ENCODE measurements at regions not wholly inside any gene's neighbourhood (a gene's known extent, or its start where the extent isn't known, plus 50 kb on each side); places are given as distances from the start of the nearest gene placed in this dataset.

- WGBS, 2 donors = 93 to 94% methylated on average over 6 of the region's 6 CpGs
- H3K36me3 ChIP-seq = no peaks in the 10 kb centered on the region
- no peaks in the 10 kb centered on the region for H3K27me3 ChIP-seq
Measured at GRCh38 chr4:136769717-136770116, 762.6 kb downstream of the PCDH18 start.

GRCh38 chr4:136768925-136769275, 763.4 kb downstream of the PCDH18 start:
- Histone ChIP-seq H3K27ac (no peak overlapping the region), H3K27me3 (no peaks in the 10 kb centered on the region), H3K9me3 (no peaks in the 10 kb centered on the region), H3K4me1 (no peaks in the 10 kb centered on the region), H3K4me3 (replicated peaks in 1 of 3) (no peak overlapping the region), H3K36me3 (no peaks in the 10 kb centered on the region)
- intact Hi-C loops (cut with DNase I) = no loop called here
- no peak for TF ChIP-seq CTCF (IDR thresholded peaks at IDR 0.05)
- TF ChIP-seq POLR2A (IDR thresholded peaks at IDR 0.05) = no peak
- no peak for DNase-seq
- 13% methylated on average over 1 of the region's 1 CpG for WGBS, 2 donors

More at GRCh38 chr4:136769717-136770116, 762.6 kb downstream of the PCDH18 start:
- intact Hi-C loops (cut with DNase I) = no loop called here
- Histone ChIP-seq H3K4me1 (no peaks in the 10 kb centered on the region), H3K9me3 (no peaks in the 10 kb centered on the region), H3K27ac (no peak overlapping the region), H3K4me3 (replicated peaks in 1 of 3) (no peak overlapping the region)
- DNase-seq = no peak
- TF ChIP-seq POLR2A (IDR thresholded peaks at IDR 0.05) (no peak), CTCF (IDR thresholded peaks at IDR 0.05) (no peak)

- DNase-seq = no peak
- H3K4me1 ChIP-seq = no peaks in the 10 kb centered on the region
- WGBS, 2 donors = 77 to 78% methylated on average over 3 of the region's 3 CpGs
- H3K27ac ChIP-seq = no peak overlapping the region
- H3K9me3 ChIP-seq = no peaks in the 10 kb centered on the region
- H3K4me3 ChIP-seq (replicated peaks in 1 of 3) = no peak overlapping the region
- intact Hi-C loops (cut with DNase I) = no loop called here
- no peaks in the 10 kb centered on the region for H3K27me3 ChIP-seq
- TF ChIP-seq CTCF (IDR thresholded peaks at IDR 0.05) = no peak
- TF ChIP-seq POLR2A (IDR thresholded peaks at IDR 0.05) = no peak
- no peaks in the 10 kb centered on the region for H3K36me3 ChIP-seq
Measured at GRCh38 chr4:136768213-136768924, 763.9 kb downstream of the PCDH18 start.

- no peak for TF ChIP-seq POLR2A (IDR thresholded peaks at IDR 0.05)
- TF ChIP-seq CTCF (IDR thresholded peaks at IDR 0.05) = no peak
- Histone ChIP-seq H3K4me1 (no peaks in the 10 kb centered on the region), H3K36me3 (no peaks in the 10 kb centered on the region), H3K27ac (no peak overlapping the region), H3K27me3 (no peaks in the 10 kb centered on the region), H3K4me3 (replicated peaks in 1 of 3) (no peak overlapping the region), H3K9me3 (no peaks in the 10 kb centered on the region)
- no peak for DNase-seq
- 52 to 56% methylated on average over 3 of the region's 3 CpGs for WGBS, 2 donors
- intact Hi-C loops (cut with DNase I) = no loop called here
Measured at GRCh38 chr4:136763919-136764318, 768.4 kb downstream of the PCDH18 start.

- DNase-seq = no peak
Measured at GRCh38 chr4:136755531-136755916, 776.8 kb downstream of the PCDH18 start.

More at GRCh38 chr4:136755531-136755916, 776.8 kb downstream of the PCDH18 start:
- no peaks in the 10 kb centered on the region for H3K4me1 ChIP-seq
- TF ChIP-seq POLR2A (IDR thresholded peaks at IDR 0.05) = no peak
- no peak for TF ChIP-seq CTCF (IDR thresholded peaks at IDR 0.05)
- H3K4me3 ChIP-seq (replicated peaks in 1 of 3) = no peak overlapping the region
- 73 to 81% methylated on average over 1 of the region's 1 CpG for WGBS, 2 donors
- no peaks in the 10 kb centered on the region for H3K9me3 ChIP-seq
- no peaks in the 10 kb centered on the region for H3K36me3 ChIP-seq
- H3K27ac ChIP-seq = no peak overlapping the region
- no peaks in the 10 kb centered on the region for H3K27me3 ChIP-seq
- intact Hi-C loops (cut with DNase I) = no loop called here
